Right forelimb (tissue), 1 donor: ENCODE measurements at regions not wholly inside any gene's neighbourhood (a gene's known extent, or its start where the extent isn't known, plus 50 kb on each side); places are given as distances from the start of the nearest gene placed in this dataset.

Experiments
- DNase-seq: peaks from one replicate; pipeline ENCODE4 v3.0.0-alpha.2; 2018

GRCh38 chr14:66435683-66436082 lies 50.5 kb upstream of the CCDC196 start:
- DNase-seq, result no peak
